Endodermal cell (in vitro differentiated cells): ENCODE measurements at regions not wholly inside any gene's neighbourhood (a gene's known extent, or its start where the extent isn't known, plus 50 kb on each side); places are given as distances from the start of the nearest gene placed in this dataset.

ENCODE experiments used
- DNase-seq: peaks from one replicate; pipeline ENCODE4 v3.0.0-alpha.2; 2017
- H3K27ac ChIP-seq: 2 replicates; pipeline ENCODE4 v1.5.1; 2013; ENCODE audit warnings: mild to moderate bottlenecking, low read depth, low read length, moderate library complexity
- H3K27me3 ChIP-seq: 2 replicates; pipeline ENCODE4 v1.6.1; 2013; ENCODE audit warnings: mild to moderate bottlenecking, low read length, moderate library complexity; ENCODE audit not compliant: insufficient read depth, control insufficient read depth, poor library complexity, severe bottlenecking
- H3K36me3 ChIP-seq: 2 replicates; pipeline ENCODE4 v1.7.0; 2013; ENCODE audit warnings: mild to moderate bottlenecking, low read length, moderate library complexity; ENCODE audit not compliant: control insufficient read depth, insufficient read depth
- H3K4me1 ChIP-seq: one replicate; pipeline ENCODE4 v1.7.0; 2013; ENCODE audit warnings: low read length; ENCODE audit not compliant: control insufficient read depth, insufficient read depth
- H3K4me3 ChIP-seq: 2 replicates; pipeline ENCODE4 v1.5.1; 2013; ENCODE audit warnings: mild to moderate bottlenecking, low read length, moderate library complexity
- H3K9ac ChIP-seq: 2 replicates; pipeline ENCODE4 v1.6.1; 2013; ENCODE audit warnings: mild to moderate bottlenecking, low read length, moderate library complexity; ENCODE audit not compliant: poor library complexity, severe bottlenecking; ENCODE audit errors: extremely low read depth
- H3K9me3 ChIP-seq: 2 replicates; pipeline ENCODE4 v1.6.1; 2013; ENCODE audit warnings: mild to moderate bottlenecking, low read length, moderate library complexity; ENCODE audit not compliant: control insufficient read depth
- H3K27ac Mint-ChIP-seq: 2 replicates; pipeline ENCODE4 v1.8.0; 2020; ENCODE audit warnings: mixed read lengths
- H3K27me3 Mint-ChIP-seq: 2 replicates; pipeline ENCODE4 v1.8.0; 2021; ENCODE audit warnings: mild to moderate bottlenecking, mixed read lengths; ENCODE audit not compliant: insufficient read depth
- H3K36me3 Mint-ChIP-seq: 2 replicates; pipeline ENCODE4 v1.8.0; 2020; ENCODE audit warnings: low read depth, mixed read lengths
- H3K4me1 Mint-ChIP-seq: 2 replicates; pipeline ENCODE4 v1.8.0; 2020; ENCODE audit warnings: mixed read lengths
- H3K4me3 Mint-ChIP-seq: 2 replicates; pipeline ENCODE4 v1.8.0; 2020; ENCODE audit warnings: mild to moderate bottlenecking, moderate library complexity, mixed read lengths
- H3K9me3 Mint-ChIP-seq: 2 replicates; pipeline ENCODE4 v1.8.0; 2020; ENCODE audit warnings: mild to moderate bottlenecking, mixed read lengths
- CTCF ChIP-seq: fragments of 200-600 bp; sonication (generic); conservative IDR thresholded peaks from 2 replicates; pipeline ENCODE4 v1.5.0; 2021; ENCODE audit warnings: antibody characterized with exemption, mild to moderate bottlenecking
- WGBS, 2 experiments: methylation state at CpG; one replicate each; pipeline versions ENCODE4 v1.1.5 to v1.1.7; 2013; ENCODE audit warnings: missing lambda C conversion rate in 2 of 2, mixed read lengths in 1 of 2; ENCODE audit not compliant: insufficient coverage in 1 of 2, insufficient read length in 1 of 2; 5-methylcytosine and 5-hydroxymethylcytosine counted together

GRCh38 chr1:40919475-40920011, 57.4 kb upstream of the CITED4 start:
- no peak overlapping the region for H3K4me3 ChIP-seq
- Mint-ChIP-seq H3K27ac (peak overlapping the region; percentile 60), H3K9me3 (no peaks in the 10 kb centered on the region)

GRCh38 chr1:40921522-40921921, 58.0 kb upstream of the CTPS1 start:
- Histone ChIP-seq H3K9ac (no peak overlapping the region), H3K9me3 (no peaks in the 10 kb centered on the region), H3K27ac (no peak overlapping the region), H3K4me3 (no peak overlapping the region), H3K4me1 (peaks cover 3% of the 10 kb centered on the region), H3K36me3 (no peaks in the 10 kb centered on the region), H3K27me3 (no peaks in the 10 kb centered on the region)
- DNase-seq: no peak
- Mint-ChIP-seq H3K9me3 (no peaks in the 10 kb centered on the region), H3K27me3 (no peaks in the 10 kb centered on the region), H3K4me3 (no peak overlapping the region), H3K27ac (no peak overlapping the region), H3K36me3 (no peaks in the 10 kb centered on the region), H3K4me1 (peaks cover 14% of the 10 kb centered on the region)
- 82 to 90% methylated on average over 1 to 4 of the region's 4 CpGs for WGBS, 2 experiments
- TF ChIP-seq CTCF: no peak

More at GRCh38 chr1:40919475-40920011, 57.4 kb upstream of the CITED4 start:
- Histone ChIP-seq H3K9ac (no peak overlapping the region), H3K36me3 (no peaks in the 10 kb centered on the region), H3K9me3 (no peaks in the 10 kb centered on the region), H3K27me3 (no peaks in the 10 kb centered on the region), H3K27ac (no peak overlapping the region), H3K4me1 (peaks cover 3% of the 10 kb centered on the region)
- no peak for DNase-seq
- H3K36me3 Mint-ChIP-seq: no peaks in the 10 kb centered on the region
- WGBS, 2 experiments: 74 to 96% methylated on average over 5 to 12 of the region's 12 CpGs
- H3K4me1 Mint-ChIP-seq: peaks cover 7% of the 10 kb centered on the region
- H3K4me3 Mint-ChIP-seq: no peak overlapping the region
- TF ChIP-seq CTCF: no peak
- H3K27me3 Mint-ChIP-seq: no peaks in the 10 kb centered on the region

- Mint-ChIP-seq H3K36me3 (no peaks in the 10 kb centered on the region), H3K27me3 (no peaks in the 10 kb centered on the region), H3K27ac (no peak overlapping the region), H3K4me1 (peaks cover 14% of the 10 kb centered on the region), H3K4me3 (no peak overlapping the region), H3K9me3 (no peaks in the 10 kb centered on the region)
- WGBS, 2 experiments: 99 to 100% methylated on average over 1 to 3 of the region's 3 CpGs
- peaks cover 3% of the 10 kb centered on the region for H3K4me1 ChIP-seq
- H3K27me3 ChIP-seq: no peaks in the 10 kb centered on the region
- H3K4me3 ChIP-seq: no peak overlapping the region
- H3K36me3 ChIP-seq: no peaks in the 10 kb centered on the region
- no peak overlapping the region for H3K9ac ChIP-seq
- no peak for DNase-seq
- no peak for TF ChIP-seq CTCF
- H3K9me3 ChIP-seq: no peaks in the 10 kb centered on the region
- no peak overlapping the region for H3K27ac ChIP-seq
Measured at GRCh38 chr1:40921981-40922677, 57.4 kb upstream of the CTPS1 start.
